ENCODE measurements at regions not wholly inside any gene's neighbourhood (a gene's known extent, or its start where the extent isn't known, plus 50 kb on each side); places are given as distances from the start of the nearest gene placed in this dataset.

DNA sequence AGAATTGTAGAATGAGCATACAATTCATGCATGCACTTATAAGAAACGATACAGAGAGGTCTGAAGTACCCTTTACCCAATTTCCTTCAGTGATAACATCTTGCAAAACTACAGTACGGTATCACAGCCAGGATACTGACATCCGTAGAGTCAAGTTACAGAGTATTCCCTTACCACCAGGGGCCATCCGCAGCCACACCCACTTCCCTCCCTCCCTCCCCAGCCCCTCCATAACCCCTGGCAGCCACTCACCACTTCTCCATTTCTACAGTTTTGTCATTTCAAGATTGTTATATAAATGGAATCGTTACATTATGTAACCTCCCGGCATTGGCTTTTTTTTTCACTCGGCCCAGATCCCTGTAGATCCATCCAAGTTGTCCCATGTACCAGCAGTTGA lies 113.6 kb upstream of the RET start:
- H3K9me3 Mint-ChIP-seq = no peaks in the 10 kb centered on the region
- Histone ChIP-seq H3K27ac (ENCODE audit: low read depth in 1 of 2, low read length in 2 of 2) (no peak overlapping the region), H3K4me1 (ENCODE audit: insufficient read depth, low read length) (no peaks in the 10 kb centered on the region), H3K4me3 (ENCODE audit: low read length) (no peak overlapping the region), H3K9me3 (ENCODE audit: control insufficient read depth in 1 of 2, insufficient read depth in 1 of 2, low read length in 2 of 2) (peaks cover 0 to 3% of the 10 kb centered on the region in 2 experiments), H3K27me3 (ENCODE audit: control insufficient read depth in 1 of 2, insufficient read depth in 2 of 2, low read length in 2 of 2) (no peaks in the 10 kb centered on the region), H3K36me3 (ENCODE audit: insufficient read depth, low read length) (no peaks in the 10 kb centered on the region)
- ATAC-seq (ENCODE audit: poor library complexity) (no peak), DNase-seq (peak in 3 of 14 experiments; percentile 8 to 27 (median 23))
- H3K4me1 Mint-ChIP-seq (ENCODE audit: low read depth) = no peaks in the 10 kb centered on the region
- no peak overlapping the region for H3K4me3 Mint-ChIP-seq
- CTCF ChIA-PET = no interaction called here
- H3K27me3 Mint-ChIP-seq = no peaks in the 10 kb centered on the region
- POLR2A ChIA-PET = no interaction called here
- no peaks in the 10 kb centered on the region for H3K36me3 Mint-ChIP-seq (ENCODE audit: low read depth)
- intact Hi-C loops (cut with DNase I, micrococcal nuclease) = no loop called here
- TF ChIP-seq, protein P1, sequence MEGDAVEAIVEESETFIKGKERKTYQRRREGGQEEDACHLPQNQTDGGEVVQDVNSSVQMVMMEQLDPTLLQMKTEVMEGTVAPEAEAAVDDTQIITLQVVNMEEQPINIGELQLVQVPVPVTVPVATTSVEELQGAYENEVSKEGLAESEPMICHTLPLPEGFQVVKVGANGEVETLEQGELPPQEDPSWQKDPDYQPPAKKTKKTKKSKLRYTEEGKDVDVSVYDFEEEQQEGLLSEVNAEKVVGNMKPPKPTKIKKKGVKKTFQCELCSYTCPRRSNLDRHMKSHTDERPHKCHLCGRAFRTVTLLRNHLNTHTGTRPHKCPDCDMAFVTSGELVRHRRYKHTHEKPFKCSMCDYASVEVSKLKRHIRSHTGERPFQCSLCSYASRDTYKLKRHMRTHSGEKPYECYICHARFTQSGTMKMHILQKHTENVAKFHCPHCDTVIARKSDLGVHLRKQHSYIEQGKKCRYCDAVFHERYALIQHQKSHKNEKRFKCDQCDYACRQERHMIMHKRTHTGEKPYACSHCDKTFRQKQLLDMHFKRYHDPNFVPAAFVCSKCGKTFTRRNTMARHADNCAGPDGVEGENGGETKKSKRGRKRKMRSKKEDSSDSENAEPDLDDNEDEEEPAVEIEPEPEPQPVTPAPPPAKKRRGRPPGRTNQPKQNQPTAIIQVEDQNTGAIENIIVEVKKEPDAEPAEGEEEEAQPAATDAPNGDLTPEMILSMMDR (IDR thresholded peaks at IDR 0.05) = no peak
- H3K27ac Mint-ChIP-seq = no peak overlapping the region

- H3K27me3 Mint-ChIP-seq = no peaks in the 10 kb centered on the region
- ChIA-PET CTCF (no interaction called here), POLR2A (no interaction called here)
- ATAC-seq (ENCODE audit: poor library complexity) = no peak
- no peak for DNase-seq
- no peak overlapping the region for H3K4me3 ChIP-seq (ENCODE audit: low read length)
- peaks cover 0 to 3% of the 10 kb centered on the region in 2 experiments for H3K27me3 ChIP-seq (ENCODE audit: control insufficient read depth in 1 of 2, insufficient read depth in 2 of 2, low read length in 2 of 2)
- no peaks in the 10 kb centered on the region for H3K4me1 ChIP-seq (ENCODE audit: insufficient read depth, low read length)
- no peaks in the 10 kb centered on the region for H3K36me3 Mint-ChIP-seq (ENCODE audit: low read depth)
- TF ChIP-seq, protein P1 (IDR thresholded peaks at IDR 0.05) = no peak
- H3K4me3 Mint-ChIP-seq = no peak overlapping the region
- no peak overlapping the region for H3K27ac Mint-ChIP-seq
- H3K36me3 ChIP-seq (ENCODE audit: insufficient read depth, low read length) = no peaks in the 10 kb centered on the region
- H3K4me1 Mint-ChIP-seq (ENCODE audit: low read depth) = no peaks in the 10 kb centered on the region
- H3K27ac ChIP-seq (ENCODE audit: low read depth in 1 of 2, low read length in 2 of 2) = no peak overlapping the region
- H3K9me3 Mint-ChIP-seq = no peaks in the 10 kb centered on the region
- intact Hi-C loops (cut with DNase I, micrococcal nuclease) = no loop called here
- no peaks in the 10 kb centered on the region for H3K9me3 ChIP-seq (ENCODE audit: control insufficient read depth in 1 of 2, insufficient read depth in 1 of 2, low read length in 2 of 2)
Measured at GRCh38 chr10:42969147-42969546, 107.7 kb upstream of the RET start.

GRCh38 chr10:42969909-42970308 lies 107.0 kb upstream of the RET start:
- POLR2A ChIA-PET = no interaction called here
- H3K27ac ChIP-seq (ENCODE audit: low read depth in 1 of 2, low read length in 2 of 2) = no peak overlapping the region

More at GRCh38 chr10:42969909-42970308, 107.0 kb upstream of the RET start:
- CTCF ChIA-PET = no interaction called here
- intact Hi-C loops (cut with DNase I, micrococcal nuclease) = no loop called here
- TF ChIP-seq, protein P1 (IDR thresholded peaks at IDR 0.05) = no peak
- H3K36me3 ChIP-seq (ENCODE audit: insufficient read depth, low read length) = no peaks in the 10 kb centered on the region
- no peaks in the 10 kb centered on the region for H3K27me3 Mint-ChIP-seq
- no peak overlapping the region for H3K27ac Mint-ChIP-seq
- H3K4me1 Mint-ChIP-seq (ENCODE audit: low read depth) = no peaks in the 10 kb centered on the region
- no peak overlapping the region for H3K4me3 ChIP-seq (ENCODE audit: low read length)
- H3K4me3 Mint-ChIP-seq = no peak overlapping the region
- no peaks in the 10 kb centered on the region for H3K36me3 Mint-ChIP-seq (ENCODE audit: low read depth)
- peaks cover 0 to 3% of the 10 kb centered on the region in 2 experiments for H3K27me3 ChIP-seq (ENCODE audit: control insufficient read depth in 1 of 2, insufficient read depth in 2 of 2, low read length in 2 of 2)
- DNase-seq = no peak
- H3K4me1 ChIP-seq (ENCODE audit: insufficient read depth, low read length) = no peaks in the 10 kb centered on the region
- ATAC-seq (ENCODE audit: poor library complexity) = no peak
- H3K9me3 Mint-ChIP-seq = no peaks in the 10 kb centered on the region
- no peaks in the 10 kb centered on the region for H3K9me3 ChIP-seq (ENCODE audit: control insufficient read depth in 1 of 2, insufficient read depth in 1 of 2, low read length in 2 of 2)
